K562 (cell line): ENCODE measurements at regions not wholly inside any gene's neighbourhood (a gene's known extent, or its start where the extent isn't known, plus 50 kb on each side); places are given as distances from the start of the nearest gene placed in this dataset.

Experiments used
- ATAC-seq: fragments of 200-7000 bp; cut with Tn5 transposase; 3 replicates; pipeline ENCODE4 v1.9.1; 2020; ENCODE audit warnings: moderate library complexity
- BruUV-seq: library from RNA; stranded (reverse); fragments of 400-500 nt; replicated peaks from 2 replicates; lab custom pipeline; 2021; lab: Mats Ljungman, UMichigan
- CTCF ChIA-PET: fragments of 300-600 bp; formaldehyde crosslinking; extraction: SDS; loops from one replicate; lab custom pipeline; 2021; ENCODE audit warnings: low intra/inter-chr PET ratio; lab: Yijun Ruan, JAX
- POLR2A ChIA-PET: fragments of 300-600, 350-650 bp; sonication (Branson Sonifier 250); formaldehyde crosslinking; extraction: SDS; loops from one replicate; lab custom pipeline; 2021; ENCODE audit warnings: antibody characterized with exemption, inconsistent platforms; lab: Yijun Ruan, JAX
- DNase-seq, 4 experiments: peaks; one replicate each; pipeline versions ENCODE4 v3.0.0 to v3.0.0-alpha.2; 2011 to 2018; ENCODE audit warnings: low spot score in 3 of 4, mixed read lengths in 3 of 4; ENCODE audit errors: extremely low read depth in 1 of 4
- FAIRE-seq: peaks from 2 replicates; lab custom pipeline; 2011; peaks lifted over from hg19 to GRCh38; lab: Jason Lieb, UNC
- H2AFZ ChIP-seq: 2 replicates; pipeline ENCODE4 v1.6.0; 2011; ENCODE audit warnings: low read depth, low read length, control low read depth, inconsistent platforms
- H3K27ac ChIP-seq: fragments of 200-600 bp; 3 replicates; pipeline ENCODE4 v1.8.0; 2011; ENCODE audit warnings: low read depth, mild to moderate bottlenecking, control low read depth, inconsistent platforms, low read length, moderate library complexity, mixed read lengths; ENCODE audit errors: extremely low read depth
- H3K27me3 ChIP-seq, 2 experiments: fragments of 300-600 bp in 1 of 2; 2 replicates in 1 of 2; 3 replicates in 1 of 2; pipeline versions ENCODE4 v1.6.0 to v1.8.0; 2011; ENCODE audit warnings: inconsistent platforms in 2 of 2, low read length in 2 of 2, mild to moderate bottlenecking in 1 of 2, mixed read lengths in 1 of 2, moderate library complexity in 1 of 2; ENCODE audit not compliant: control insufficient read depth in 2 of 2, insufficient read depth in 2 of 2
- H3K36me3 ChIP-seq: fragments of 300-600 bp; 3 replicates; pipeline ENCODE4 v1.8.0; 2011; ENCODE audit warnings: mild to moderate bottlenecking, low read length, inconsistent platforms; ENCODE audit not compliant: control insufficient read depth, insufficient read depth
- H3K4me1 ChIP-seq, 2 experiments: fragments of 200-600 bp in 1 of 2; replicated peaks in 1 of 2; 2 replicates in 1 of 2; 3 replicates in 1 of 2; pipeline versions ENCODE4 v1.5.1 to v1.8.0; 2011; ENCODE audit warnings: inconsistent platforms in 2 of 2, low read length in 2 of 2, mild to moderate bottlenecking in 1 of 2, mixed read lengths in 1 of 2, moderate library complexity in 1 of 2; ENCODE audit not compliant: control insufficient read depth in 2 of 2, insufficient read depth in 2 of 2
- H3K4me2 ChIP-seq: 2 replicates; pipeline ENCODE4 v1.6.1; 2011; ENCODE audit warnings: low read length, control low read depth, inconsistent platforms, mixed read lengths; ENCODE audit not compliant: insufficient read depth
- H3K4me3 ChIP-seq: fragments of 200-600 bp; sonication (generic), shearing (Covaris generic); 2 replicates; pipeline ENCODE4 v1.5.1; 2016; ENCODE audit warnings: control low read depth, inconsistent platforms
- H3K79me2 ChIP-seq: fragments of 200-600 bp; 3 replicates; pipeline ENCODE4 v1.8.0; 2011; ENCODE audit warnings: low read length, inconsistent platforms; ENCODE audit not compliant: control insufficient read depth, insufficient read depth
- H3K9ac ChIP-seq, 2 experiments: 2 replicates each; pipeline versions ENCODE4 v1.6.0 to v1.6.1; 2011; ENCODE audit warnings: low read depth in 2 of 2, low read length in 2 of 2, control low read depth in 1 of 2, inconsistent platforms in 1 of 2, mild to moderate bottlenecking in 1 of 2, mixed read lengths in 1 of 2; ENCODE audit not compliant: insufficient read depth in 1 of 2
- H3K9me1 ChIP-seq: one replicate; pipeline ENCODE4 v1.6.0; 2011; ENCODE audit warnings: inconsistent platforms, mild to moderate bottlenecking, low read length, moderate library complexity; ENCODE audit not compliant: control insufficient read depth, insufficient read depth
- H3K9me3 ChIP-seq: replicated peaks from 2 replicates; pipeline ENCODE4 v1.5.1; 2011; ENCODE audit warnings: low read depth, low read length, inconsistent platforms; ENCODE audit not compliant: control insufficient read depth, insufficient read depth
- H4K20me1 ChIP-seq: replicated peaks from 2 replicates; pipeline ENCODE4 v1.6.1; 2011; ENCODE audit warnings: low read length, inconsistent platforms, mixed read lengths; ENCODE audit not compliant: control insufficient read depth, insufficient read depth
- BRD4 ChIP-seq: fragments of 200-600 bp; sonication (generic); IDR thresholded peaks from 2 replicates; pipeline ENCODE4 v1.6.1; 2017; ENCODE audit warnings: inconsistent platforms
- CEBPB ChIP-seq: fragments of 450-650 bp; IDR thresholded peaks from 2 replicates; pipeline ENCODE4 v1.6.1; 2016; ENCODE audit warnings: missing genetic modification characterization, missing compliant biosample characterization
- E2F1 ChIP-seq: sonication (generic); formaldehyde crosslinking; IDR thresholded peaks from 2 replicates; pipeline ENCODE4 v1.8.1; 2023; ENCODE audit warnings: mild to moderate bottlenecking, missing genetic modification reagents, moderate library complexity
- HMGN3 ChIP-seq: IDR thresholded peaks from 2 replicates; pipeline ENCODE4 v1.6.1; 2011; ENCODE audit warnings: borderline replicate concordance, low read depth, mild to moderate bottlenecking, mixed read lengths, low read length; ENCODE audit not compliant: insufficient read length; ENCODE audit errors: extremely low read depth
- IRF2 ChIP-seq: sonication (generic); formaldehyde crosslinking; IDR thresholded peaks from 2 replicates; pipeline ENCODE4 v1.8.1; 2022; ENCODE audit warnings: mild to moderate bottlenecking, missing genetic modification reagents
- TFE3 ChIP-seq: fragments of 450-650 bp; formaldehyde crosslinking; IDR thresholded peaks from 2 replicates; pipeline ENCODE4 v1.4.0; 2020; ENCODE audit warnings: mild to moderate bottlenecking, mixed read lengths
- ZBTB17 ChIP-seq: fragments of 450-650 bp; formaldehyde crosslinking; IDR thresholded peaks from 2 replicates; pipeline ENCODE4 v1.4.0; 2020; ENCODE audit warnings: mild to moderate bottlenecking
- ZBTB9 ChIP-seq: fragments of 450-650 bp; formaldehyde crosslinking; IDR thresholded peaks from 2 replicates; pipeline ENCODE4 v1.4.0; 2020; ENCODE audit warnings: mild to moderate bottlenecking, moderate library complexity
- ZNF407 ChIP-seq: fragments of 450-650 bp; IDR thresholded peaks from 2 replicates; pipeline ENCODE4 v1.6.1; 2016; ENCODE audit warnings: low read depth
- WGBS: fragments of 100-300 bp; shearing (Covaris generic); methylation state at CpG from one replicate; pipeline ENCODE4 v1.1.6; 2016; ENCODE audit warnings: low coverage, mixed read lengths; ENCODE audit not compliant: insufficient coverage; ENCODE audit errors: missing lambda C conversion rate; 5-methylcytosine and 5-hydroxymethylcytosine counted together
- in situ Hi-C: fragments of 300-500 bp; cut with MboI; formaldehyde crosslinking; loops from 4 replicates; pipeline ENCODE4 v1.15.0; 2018; ENCODE audit warnings: inconsistent platforms, mixed read lengths
- intact Hi-C: fragments of 100-400 bp; cut with micrococcal nuclease; formaldehyde crosslinking; loops from 2 replicates; pipeline ENCODE4 v1.14.2; 2022

- H3K4me1 ChIP-seq: no peaks in the 10 kb centered on the region
- H3K79me2 ChIP-seq: no peaks in the 10 kb centered on the region
- H3K4me2 ChIP-seq: no peak overlapping the region
- H3K9me3 ChIP-seq: peaks cover 3% of the 10 kb centered on the region; the same call in 1 of the 2 replicates
- BruUV-seq: no TSS peak
- 0% methylated on average over 3 of the region's 3 CpGs for WGBS
- FAIRE-seq (no peak), DNase-seq (no peak), ATAC-seq (no peak)
- in situ Hi-C loops (no loop called here), intact Hi-C loops (no loop called here)
- POLR2A ChIA-PET: no interaction called here
- H3K36me3 ChIP-seq: no peaks in the 10 kb centered on the region
- H2AFZ ChIP-seq: no peak overlapping the region
- H4K20me1 ChIP-seq: no peaks in the 10 kb centered on the region
- no peak overlapping the region for H3K4me3 ChIP-seq
- peaks cover 0 to 5% of the 10 kb centered on the region in 2 experiments; a peak in 1 of 5 replicates for H3K27me3 ChIP-seq
- no peak overlapping the region for H3K9ac ChIP-seq
- no peaks in the 10 kb centered on the region for H3K9me1 ChIP-seq
- CTCF ChIA-PET: no interaction called here
- no peak overlapping the region for H3K27ac ChIP-seq
- TF ChIP-seq BRD4 (no peak), IRF2 (CRISPR knock-in tag) (no peak), ZBTB17 (no peak), CEBPB (tag) (no peak), TFE3 (no peak), ZNF407 (no peak), HMGN3 (no peak), E2F1 (CRISPR knock-in tag) (no peak), ZBTB9 (CRISPR knock-in tag) (no peak)
Measured at GRCh38 chr3:194792368-194792767, 106.7 kb downstream of the FAM43A start.
